Colonic mucosa (tissue), 4 donors: ENCODE measurements at regions not wholly inside any gene's neighbourhood (a gene's known extent, or its start where the extent isn't known, plus 50 kb on each side); places are given as distances from the start of the nearest gene placed in this dataset.
A peak's percentile ranks its signal among the peaks of the same experiment; 100 is the strongest.

Experiments
- DNase-seq: peaks from one replicate; pipeline ENCODE4 v3.0.0-alpha.2; 2020
- H3K27ac ChIP-seq: fragments of 200-600 bp; one replicate; pipeline ENCODE4 v1.8.0; 2021
- H3K27me3 ChIP-seq: fragments of 200-600 bp; one replicate; pipeline ENCODE4 v1.8.0; 2021
- H3K36me3 ChIP-seq: fragments of 200-600 bp; one replicate; pipeline ENCODE4 v1.8.0; 2021
- H3K4me1 ChIP-seq: fragments of 200-600 bp; one replicate; pipeline ENCODE4 v1.8.0; 2021; ENCODE audit warnings: mild to moderate bottlenecking
- H3K4me3 ChIP-seq: fragments of 200-600 bp; one replicate; pipeline ENCODE4 v1.8.0; 2021
- H3K9ac ChIP-seq, 2 donors: one replicate each; pipeline ENCODE4 v1.7.0; 2013; ENCODE audit warnings: control low read depth in 2 of 2, low read depth in 2 of 2, low read length in 2 of 2
- H3K9me3 ChIP-seq: fragments of 200-600 bp; one replicate; pipeline ENCODE4 v1.8.0; 2021
- intact Hi-C: fragments of 100-400 bp; cut with DNase I; formaldehyde crosslinking; loops from one replicate; pipeline ENCODE4 v1.14.1; 2022
- TF ChIP-seq, protein P1 (sequence below): fragments of 200-600 bp; IDR thresholded peaks from one replicate; pipeline ENCODE4 v1.8.0; 2022; ENCODE audit warnings: antibody characterized with exemption, mild to moderate bottlenecking
- donor health status: healthy.
- donor health status: DM: no; HTN: no; CAD: no.
- donor health status: DM: no; HTN: no; CAD: no.

DNA sequence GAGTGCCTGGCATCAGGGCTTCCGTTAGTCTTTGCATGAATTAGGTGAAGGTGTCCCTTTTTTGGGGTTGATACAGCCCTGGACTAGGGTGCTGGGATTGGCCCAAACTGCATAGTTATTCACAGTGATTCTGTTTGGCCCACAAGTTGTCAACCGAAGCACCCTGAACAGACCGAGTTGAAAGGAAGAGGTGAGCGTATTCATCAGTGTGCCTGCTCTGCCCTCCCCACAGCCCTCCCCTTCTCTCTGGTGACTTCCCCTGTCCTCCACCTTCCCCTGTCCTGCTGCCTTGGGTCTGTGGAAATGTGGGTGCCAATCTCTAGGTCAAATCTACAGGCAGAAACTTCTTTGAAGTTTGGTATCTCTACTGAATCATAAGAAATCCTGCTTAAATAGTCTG is 330.5 kb downstream of the DYSF start:
- H3K4me1 ChIP-seq = no peaks in the 10 kb centered on the region
- H3K9me3 ChIP-seq = no peaks in the 10 kb centered on the region
- TF ChIP-seq, protein P1, sequence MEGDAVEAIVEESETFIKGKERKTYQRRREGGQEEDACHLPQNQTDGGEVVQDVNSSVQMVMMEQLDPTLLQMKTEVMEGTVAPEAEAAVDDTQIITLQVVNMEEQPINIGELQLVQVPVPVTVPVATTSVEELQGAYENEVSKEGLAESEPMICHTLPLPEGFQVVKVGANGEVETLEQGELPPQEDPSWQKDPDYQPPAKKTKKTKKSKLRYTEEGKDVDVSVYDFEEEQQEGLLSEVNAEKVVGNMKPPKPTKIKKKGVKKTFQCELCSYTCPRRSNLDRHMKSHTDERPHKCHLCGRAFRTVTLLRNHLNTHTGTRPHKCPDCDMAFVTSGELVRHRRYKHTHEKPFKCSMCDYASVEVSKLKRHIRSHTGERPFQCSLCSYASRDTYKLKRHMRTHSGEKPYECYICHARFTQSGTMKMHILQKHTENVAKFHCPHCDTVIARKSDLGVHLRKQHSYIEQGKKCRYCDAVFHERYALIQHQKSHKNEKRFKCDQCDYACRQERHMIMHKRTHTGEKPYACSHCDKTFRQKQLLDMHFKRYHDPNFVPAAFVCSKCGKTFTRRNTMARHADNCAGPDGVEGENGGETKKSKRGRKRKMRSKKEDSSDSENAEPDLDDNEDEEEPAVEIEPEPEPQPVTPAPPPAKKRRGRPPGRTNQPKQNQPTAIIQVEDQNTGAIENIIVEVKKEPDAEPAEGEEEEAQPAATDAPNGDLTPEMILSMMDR = no peak
- peak; percentile 10 for DNase-seq
- H3K27me3 ChIP-seq = no peaks in the 10 kb centered on the region
- intact Hi-C loops = no loop called here
- H3K27ac ChIP-seq = no peak overlapping the region
- no peaks in the 10 kb centered on the region for H3K36me3 ChIP-seq
- no peak overlapping the region for H3K4me3 ChIP-seq
- H3K9ac ChIP-seq = no peak overlapping the region

DNA sequence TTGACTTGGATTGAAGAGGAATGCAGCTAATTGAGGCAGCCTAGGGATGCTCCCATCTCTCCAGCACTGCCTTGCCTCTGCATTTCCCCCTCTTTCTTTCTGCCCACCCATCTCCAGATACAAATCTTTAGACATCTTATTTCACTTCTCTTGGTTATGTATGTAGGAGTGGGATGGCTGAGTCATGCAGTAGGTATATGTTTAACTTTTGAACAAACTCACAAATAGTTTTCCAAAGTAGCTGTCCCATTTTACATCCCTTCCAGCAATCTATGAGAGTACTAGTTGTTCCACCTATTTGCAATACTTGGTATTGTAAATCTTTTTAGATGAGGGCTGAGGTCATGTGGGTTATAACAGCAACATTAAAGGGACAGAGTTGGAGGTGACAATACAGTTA is 329.9 kb downstream of the DYSF start:
- intact Hi-C loops = no loop called here
- Histone ChIP-seq H3K27ac (no peak overlapping the region), H3K36me3 (no peaks in the 10 kb centered on the region), H3K9me3 (no peaks in the 10 kb centered on the region), H3K27me3 (no peaks in the 10 kb centered on the region), H3K9ac (no peak overlapping the region), H3K4me1 (no peaks in the 10 kb centered on the region), H3K4me3 (no peak overlapping the region)
- no peak for DNase-seq
- TF ChIP-seq, protein P1 = no peak

DNA sequence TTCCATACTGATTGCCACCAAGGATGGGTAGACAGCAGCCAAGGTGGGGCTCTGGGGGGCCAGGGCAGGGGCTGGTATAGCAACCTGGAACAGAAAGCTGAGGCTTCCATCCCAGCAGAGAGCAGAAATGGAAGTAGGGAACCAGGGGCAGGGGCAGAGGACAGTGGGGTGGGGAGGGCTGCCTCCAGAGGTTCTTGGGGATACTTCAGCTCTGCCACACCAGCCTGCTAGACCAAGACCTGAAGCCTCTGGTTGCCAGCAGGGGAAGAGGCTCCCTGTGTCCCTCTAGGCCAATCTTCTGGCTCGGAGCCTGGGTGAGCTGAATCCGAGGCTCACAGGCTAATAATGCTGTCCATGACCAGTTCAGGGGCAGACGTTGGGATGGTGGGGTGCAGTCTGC is 329.0 kb downstream of the DYSF start:
- Histone ChIP-seq H3K36me3 (no peaks in the 10 kb centered on the region), H3K9ac (no peak overlapping the region), H3K27me3 (no peaks in the 10 kb centered on the region), H3K4me1 (no peaks in the 10 kb centered on the region), H3K27ac (no peak overlapping the region), H3K4me3 (no peak overlapping the region), H3K9me3 (no peaks in the 10 kb centered on the region)
- DNase-seq = no peak
- TF ChIP-seq, protein P1 = no peak
- intact Hi-C loops = no loop called here

DNA sequence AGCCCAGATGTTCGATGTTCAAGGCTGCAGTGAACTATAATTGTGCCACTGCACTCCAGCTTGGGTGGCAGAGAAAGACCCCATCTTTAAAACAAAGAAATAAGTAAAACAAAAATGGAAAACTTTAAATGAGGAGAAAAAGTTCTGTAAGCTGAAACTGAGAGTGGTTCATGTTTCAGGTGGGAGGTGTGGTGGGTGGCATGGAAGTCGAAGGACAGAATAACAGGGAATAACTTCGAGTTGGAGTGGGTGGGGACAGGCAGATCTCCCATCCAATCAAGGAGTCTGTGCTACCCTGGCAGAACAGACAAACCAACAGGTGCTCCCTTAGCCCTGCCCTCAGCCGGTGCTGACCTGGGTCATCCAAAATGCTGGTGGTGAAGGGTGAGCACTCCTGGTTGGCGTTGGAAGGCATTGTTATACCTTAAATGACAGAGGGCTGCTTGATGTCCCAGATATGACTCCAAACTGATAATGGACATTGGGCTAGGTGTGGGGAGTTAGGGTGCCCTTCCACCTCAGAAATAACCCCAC is 328.4 kb downstream of the DYSF start:
- no peak overlapping the region for H3K4me3 ChIP-seq
- H3K9me3 ChIP-seq = no peaks in the 10 kb centered on the region
- H3K9ac ChIP-seq = no peak overlapping the region
- no peak overlapping the region for H3K27ac ChIP-seq
- no peaks in the 10 kb centered on the region for H3K4me1 ChIP-seq
- DNase-seq = no peak
- intact Hi-C loops = no loop called here
- TF ChIP-seq, protein P1 = no peak
- H3K27me3 ChIP-seq = no peaks in the 10 kb centered on the region
- H3K36me3 ChIP-seq = no peaks in the 10 kb centered on the region

DNA sequence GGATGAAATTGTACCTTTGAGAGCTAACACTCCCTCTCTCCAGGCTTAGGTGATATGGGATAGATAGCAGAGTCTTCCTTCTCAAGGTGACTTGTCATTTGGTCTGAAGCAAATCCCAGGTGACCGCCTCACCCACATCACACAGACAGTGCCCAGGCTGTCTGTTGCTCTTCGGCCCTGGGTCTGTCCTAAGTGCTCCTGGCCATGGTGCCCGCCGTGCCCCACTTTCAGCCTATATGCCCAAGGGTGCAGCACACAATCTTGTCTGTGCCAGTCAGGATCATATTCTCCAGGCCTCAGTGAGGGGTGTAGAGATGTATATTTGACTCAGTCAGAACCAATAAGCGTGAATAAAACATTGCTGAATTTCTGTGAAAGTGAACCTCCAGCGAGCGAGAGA is 326.8 kb downstream of the DYSF start:
- no peaks in the 10 kb centered on the region for H3K4me1 ChIP-seq
- no peak for DNase-seq
- intact Hi-C loops = no loop called here

More for the DNA sequence above, 326.8 kb downstream of the DYSF start:
- Histone ChIP-seq H3K27me3 (no peaks in the 10 kb centered on the region), H3K36me3 (no peaks in the 10 kb centered on the region), H3K4me3 (no peak overlapping the region), H3K27ac (no peak overlapping the region), H3K9me3 (no peaks in the 10 kb centered on the region), H3K9ac (no peak overlapping the region)
- TF ChIP-seq, protein P1 = no peak
